ENCODE measurements at regions not wholly inside any gene's neighbourhood (a gene's known extent, or its start where the extent isn't known, plus 50 kb on each side); places are given as distances from the start of the nearest gene placed in this dataset.
"Not testable (repeated sequence)": the region's sequence is repeated elsewhere in the genome, so short reads cannot be mapped to it uniquely, and the experiment has no call there.

GRCh38 chr5:127133071-127133470, 59.8 kb upstream of the C5orf63 start:
- DNase-seq, result no peak

- no peak for DNase-seq
Observed at GRCh38 chr5:127136908-127137307, 63.6 kb upstream of the C5orf63 start.

GRCh38 chr5:127143722-127144121, 70.4 kb upstream of the C5orf63 start:
- no peak for DNase-seq

GRCh38 chr5:127153031-127153430, 79.7 kb upstream of the C5orf63 start:
- no peak for DNase-seq

- no peak for DNase-seq
Observed at GRCh38 chr5:127153521-127153920, 80.2 kb upstream of the C5orf63 start.

GRCh38 chr5:127163750-127164149, 90.4 kb upstream of the C5orf63 start:
- no peak for DNase-seq

GRCh38 chr5:127170918-127171600, 97.8 kb upstream of the C5orf63 start:
- no peak for DNase-seq

- peak in 1 of 2 experiments; percentile 30 for DNase-seq
Observed at GRCh38 chr5:127176769-127177168, 103.5 kb upstream of the C5orf63 start.

- not testable (repeated sequence) for DNase-seq
Observed at GRCh38 chr5:127182631-127183030, 108.0 kb upstream of the MEGF10 start.

- no peak for DNase-seq
Observed at GRCh38 chr5:127183332-127183731, 107.3 kb upstream of the MEGF10 start.

GRCh38 chr5:127184851-127185250, 105.7 kb upstream of the MEGF10 start:
- no peak for DNase-seq

GRCh38 chr5:127186657-127187056, 103.9 kb upstream of the MEGF10 start:
- no peak for DNase-seq

GRCh38 chr5:127187706-127188105, 102.9 kb upstream of the MEGF10 start:
- no peak for DNase-seq

GRCh38 chr5:127192150-127192549, 98.4 kb upstream of the MEGF10 start:
- DNase-seq, result no peak

GRCh38 chr5:127192836-127193338, 97.7 kb upstream of the MEGF10 start:
- no peak for DNase-seq

- DNase-seq, result no peak
Observed at GRCh38 chr5:127196042-127196441, 94.6 kb upstream of the MEGF10 start.

GRCh38 chr5:127197402-127198167, 93.0 kb upstream of the MEGF10 start:
- not testable (repeated sequence) for DNase-seq

- DNase-seq, result not testable (repeated sequence)
Observed at GRCh38 chr5:127202738-127203137, 87.9 kb upstream of the MEGF10 start.

GRCh38 chr5:127203818-127204217, 86.8 kb upstream of the MEGF10 start:
- no peak for DNase-seq

GRCh38 chr5:127205147-127205546, 85.4 kb upstream of the MEGF10 start:
- DNase-seq, result no peak

GRCh38 chr5:127206320-127207113, 84.1 kb upstream of the MEGF10 start:
- DNase-seq, result no peak

GRCh38 chr5:127210042-127210441, 80.6 kb upstream of the MEGF10 start:
- DNase-seq, result no peak

GRCh38 chr5:127213231-127213630, 77.4 kb upstream of the MEGF10 start:
- DNase-seq, result no peak

All from NCI-H446 (cell line).